NCI-H187 (cell line): ENCODE measurements at regions not wholly inside any gene's neighbourhood (a gene's known extent, or its start where the extent isn't known, plus 50 kb on each side); places are given as distances from the start of the nearest gene placed in this dataset.

Experiments used
- DNase-seq, 2 experiments: peaks; one replicate each; lab custom pipeline; 2025; lab: John Stamatoyannopoulos, UW

DNA sequence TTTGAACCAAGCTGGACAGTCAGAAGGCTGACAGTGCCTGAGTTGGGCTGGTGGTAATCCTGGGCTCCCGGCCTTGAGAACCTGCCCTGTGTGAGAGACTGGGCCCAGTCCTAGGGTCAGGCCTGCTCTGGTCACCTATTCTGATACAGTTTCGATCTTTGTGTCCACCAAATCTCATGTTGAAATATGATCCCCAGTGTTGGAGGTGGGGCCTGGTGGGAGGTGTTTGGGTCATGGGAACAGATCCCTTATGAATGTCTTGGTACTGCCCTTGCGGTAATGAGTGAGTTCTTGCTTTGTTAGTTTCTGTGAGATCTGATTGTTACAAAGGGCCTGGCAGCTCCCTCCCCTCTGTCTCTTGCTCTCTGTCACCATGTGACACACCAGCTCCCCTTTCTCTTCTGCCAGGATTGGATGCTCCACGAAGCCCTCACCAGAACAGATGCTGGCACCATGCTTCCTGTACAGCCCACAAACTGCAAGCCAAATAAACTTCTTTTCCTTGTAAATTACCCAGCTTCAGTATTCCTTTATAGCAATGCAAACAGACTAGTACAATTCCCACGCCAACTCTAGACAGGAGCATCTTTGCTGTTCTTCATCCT, 111.8 kb upstream of the ZNF438 start:
- DNase-seq = no peak

DNA sequence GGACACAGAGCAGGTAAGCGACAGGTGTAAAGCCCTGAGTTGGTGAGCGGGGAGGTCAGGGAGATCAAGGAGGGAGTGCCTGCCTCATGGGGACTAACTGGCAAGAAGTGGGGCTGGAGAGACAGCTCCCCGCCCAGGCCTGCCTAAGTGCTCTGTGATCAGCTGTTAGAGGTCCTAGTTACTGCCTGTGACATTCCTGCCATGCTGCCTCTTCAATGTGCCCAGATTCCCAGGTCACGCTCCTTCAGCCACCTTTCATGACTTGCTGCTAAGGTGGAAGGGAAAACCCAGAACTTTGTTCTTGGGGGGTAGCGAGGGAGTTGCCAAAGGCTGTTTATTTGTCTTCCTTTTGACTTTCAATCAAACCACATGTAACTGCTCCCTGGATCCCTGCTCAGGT, 114.3 kb upstream of the ZNF438 start:
- DNase-seq = no peak

DNA sequence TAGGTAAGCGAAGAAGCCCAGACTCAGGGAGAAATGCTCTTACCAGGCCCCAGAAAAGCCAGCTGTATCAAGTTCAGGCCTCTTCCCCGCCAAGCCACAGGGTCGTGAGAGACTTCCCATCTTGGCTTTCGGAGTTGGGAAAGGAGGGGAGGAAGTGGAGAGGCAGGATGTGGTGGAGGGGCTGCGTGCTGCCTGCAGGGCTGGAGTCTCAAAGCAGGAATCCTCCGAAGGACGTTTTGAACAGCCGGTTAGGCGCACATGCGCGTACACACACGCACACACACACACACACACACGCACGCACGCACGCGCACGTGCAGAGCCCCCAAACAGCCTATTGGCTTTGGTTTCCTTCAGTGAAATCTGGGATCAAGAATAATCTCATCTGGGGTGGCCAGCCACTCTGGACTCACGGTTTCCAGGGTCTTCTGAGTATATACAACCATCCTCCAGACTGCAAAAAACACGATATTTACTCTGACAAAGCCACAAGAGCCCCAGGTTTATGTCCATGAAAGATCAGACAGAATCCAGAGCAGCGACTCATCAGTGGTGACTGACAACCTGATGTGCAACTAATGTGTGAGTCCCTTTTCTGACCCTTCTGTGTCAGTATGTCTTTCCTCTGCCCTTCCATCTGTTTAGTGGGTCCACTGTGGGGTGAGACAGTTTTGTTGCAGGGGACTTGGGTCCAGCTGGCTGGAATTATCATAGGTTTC, 115.0 kb upstream of the ZNF438 start:
- no peak for DNase-seq

DNA sequence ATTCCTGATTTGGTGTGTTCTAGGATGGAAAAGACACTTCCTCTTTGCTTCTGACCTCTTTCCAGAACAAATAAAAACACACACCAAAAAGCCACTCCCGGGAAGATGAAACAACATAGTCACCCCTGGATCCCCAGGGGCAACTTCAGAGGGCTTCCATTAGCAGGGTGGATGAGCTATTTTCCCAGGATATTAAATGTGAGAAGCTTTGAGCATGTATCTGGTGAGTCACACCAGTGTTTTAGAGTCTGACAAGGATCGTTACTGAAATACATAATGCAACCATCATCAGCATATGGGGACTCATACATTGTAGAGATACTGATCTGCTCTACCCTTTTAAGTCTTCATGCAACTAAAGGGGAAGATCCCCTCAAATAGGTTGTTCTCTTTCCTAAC, 115.5 kb upstream of the ZNF438 start:
- no peak for DNase-seq

DNA sequence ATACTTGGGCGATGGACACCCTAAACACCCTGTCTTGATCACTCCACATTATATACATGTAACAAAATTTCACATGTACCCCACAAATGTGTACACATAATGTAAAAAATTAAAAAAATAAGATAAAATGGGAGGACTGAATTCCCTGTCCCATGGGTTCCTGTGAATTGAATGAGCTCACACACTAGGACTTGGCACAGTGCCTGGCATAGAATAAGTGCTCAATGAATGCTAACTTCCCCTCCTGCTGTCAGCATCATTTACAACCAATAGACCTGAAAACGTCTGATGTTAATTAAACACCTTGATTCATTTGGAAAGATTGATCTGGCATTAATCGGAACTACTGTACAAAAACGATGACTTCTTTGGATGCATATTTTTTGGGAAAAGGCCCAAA, 117.3 kb upstream of the ZNF438 start:
- no peak for DNase-seq

DNA sequence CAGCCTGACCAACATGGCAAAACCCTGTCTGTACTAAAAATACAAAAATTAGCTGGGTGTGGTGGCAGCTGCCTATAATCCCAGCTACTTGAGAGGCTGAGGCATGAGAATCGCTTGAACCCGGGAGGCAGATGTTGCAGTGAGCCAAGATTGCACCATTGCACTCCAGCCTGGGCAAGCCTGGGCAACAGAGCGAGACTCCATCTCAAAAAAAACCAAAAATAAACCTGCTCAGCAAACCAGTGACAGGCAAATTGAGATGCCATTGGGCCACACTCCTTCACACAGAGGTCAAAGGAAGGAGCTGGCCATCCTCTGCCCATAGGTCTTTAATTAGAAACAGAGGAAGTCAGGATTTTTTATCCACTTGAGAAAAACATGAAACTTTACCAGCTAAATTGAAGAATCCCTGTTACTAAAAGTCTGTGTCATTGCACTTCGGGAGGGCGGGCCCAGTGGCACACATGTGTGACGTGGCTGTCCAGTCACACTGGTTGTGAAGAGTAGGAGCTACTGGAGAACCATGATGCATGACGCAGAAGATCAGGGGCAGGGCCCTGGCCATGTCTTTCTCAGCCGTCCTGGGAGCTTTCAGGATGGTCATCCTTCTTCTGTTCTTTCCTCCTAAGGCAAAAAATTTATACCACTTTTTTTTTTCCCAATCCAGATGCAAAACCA, 118.3 kb upstream of the ZNF438 start:
- no peak for DNase-seq

DNA sequence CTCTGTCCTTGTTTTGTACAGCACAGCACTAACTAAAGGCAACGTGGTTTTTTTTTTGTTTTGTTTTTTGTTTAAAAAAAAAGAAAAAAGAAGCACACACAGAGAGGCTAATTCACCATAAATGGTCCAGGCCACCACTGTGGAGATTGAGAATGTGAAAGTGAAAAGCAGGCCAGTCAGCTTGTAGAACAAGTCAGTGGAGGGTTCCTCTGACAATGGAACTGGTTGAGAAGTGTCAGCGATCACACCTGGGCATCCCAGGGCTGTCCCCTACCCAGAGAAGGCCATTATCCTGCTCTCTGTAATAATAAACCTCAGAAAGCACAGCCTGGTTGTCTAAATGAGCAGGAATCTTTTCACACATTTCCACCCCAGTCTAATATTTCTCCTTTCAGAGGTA, 119.6 kb upstream of the ZNF438 start:
- no peak for DNase-seq

DNA sequence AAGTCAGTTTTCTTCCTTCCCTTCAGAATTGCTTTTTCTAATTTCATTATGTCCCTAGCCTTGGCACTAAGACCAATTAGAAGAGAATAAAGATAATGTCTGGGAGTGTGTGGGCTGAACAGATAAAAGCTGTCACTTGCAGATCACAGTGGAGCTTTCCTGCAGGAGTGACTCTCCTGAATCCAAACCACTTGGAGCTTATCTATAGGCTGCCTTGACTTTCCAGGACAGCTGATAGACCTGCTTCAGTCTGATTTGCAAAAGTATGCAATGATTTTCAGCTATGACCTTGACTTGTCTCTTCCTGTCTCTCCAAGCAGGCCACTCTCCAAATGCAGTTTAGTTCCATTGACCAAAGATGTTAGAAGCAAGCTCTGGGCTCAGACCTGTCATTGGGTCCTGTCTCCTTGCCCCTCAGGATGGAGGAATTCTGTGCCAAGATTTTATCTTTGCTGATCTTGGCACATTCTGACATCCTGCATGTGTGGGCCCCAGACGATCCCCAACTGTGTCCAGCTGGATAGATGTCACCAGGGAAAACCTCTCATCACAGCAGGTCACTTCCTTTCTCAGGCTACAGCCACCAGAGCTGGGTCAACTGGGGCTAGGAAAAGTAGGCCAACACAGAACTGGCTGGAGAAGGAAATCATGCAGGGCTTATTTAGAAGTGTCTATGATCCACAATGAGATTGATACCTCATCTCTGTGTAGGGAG, 120.9 kb upstream of the ZNF438 start:
- DNase-seq = no peak

DNA sequence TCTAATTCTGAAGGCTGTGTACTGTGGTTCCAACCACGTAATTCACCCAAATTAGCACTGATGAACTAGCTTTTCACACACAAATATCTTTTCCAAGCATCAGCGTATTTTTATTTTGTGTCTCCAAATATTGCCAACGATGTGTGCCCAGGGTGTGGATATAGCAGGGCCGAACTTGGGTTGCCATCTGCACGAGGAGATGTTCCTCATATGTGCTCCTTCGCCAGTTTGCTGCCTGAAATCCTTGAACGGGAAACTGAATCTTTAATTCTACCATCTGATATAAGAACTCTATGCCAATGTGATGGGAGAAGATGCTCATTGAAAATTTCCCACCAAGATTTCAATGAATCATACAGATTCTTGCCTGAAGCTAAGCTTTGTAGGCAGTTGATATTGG, 121.5 kb upstream of the ZNF438 start:
- no peak for DNase-seq

DNA sequence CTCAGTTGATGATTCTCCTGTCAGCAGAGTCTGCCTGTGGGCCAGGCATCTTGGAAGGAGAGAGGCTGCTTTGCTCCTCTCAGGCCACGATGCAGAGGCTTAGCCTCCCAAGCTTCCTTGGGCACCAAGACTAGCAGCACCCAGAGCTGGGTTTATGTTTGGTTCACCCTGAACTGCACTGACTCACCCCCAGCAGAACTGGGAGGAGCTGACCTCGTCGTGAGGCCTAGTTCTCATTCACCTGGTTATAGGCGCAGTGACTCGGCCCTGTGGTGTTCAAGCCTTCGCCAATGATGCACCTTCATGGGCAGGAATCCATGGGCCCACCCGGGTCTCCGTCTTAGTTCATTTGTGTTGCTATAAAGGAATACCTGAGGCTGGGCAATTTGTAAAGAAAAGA, 122.0 kb upstream of the ZNF438 start:
- DNase-seq = no peak

DNA sequence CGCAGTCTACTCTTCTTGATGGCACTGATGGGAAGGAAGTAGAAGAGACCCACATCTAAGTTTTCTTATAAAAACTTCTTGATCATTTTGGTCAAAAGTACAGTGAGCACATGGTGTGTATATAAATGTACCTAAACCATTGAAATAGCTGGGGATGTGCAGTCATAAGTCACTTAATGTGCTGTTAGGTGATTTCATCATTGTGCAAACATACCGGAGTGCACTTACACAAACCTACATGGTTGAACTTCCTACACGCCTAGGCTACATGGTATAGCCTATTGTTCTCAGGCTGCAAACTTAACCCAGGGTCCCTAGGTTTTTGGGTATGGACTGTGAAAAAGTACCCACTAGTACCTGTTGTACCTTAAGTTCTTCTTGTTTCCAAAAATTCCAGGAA, 123.3 kb upstream of the ZNF438 start:
- no peak for DNase-seq

DNA sequence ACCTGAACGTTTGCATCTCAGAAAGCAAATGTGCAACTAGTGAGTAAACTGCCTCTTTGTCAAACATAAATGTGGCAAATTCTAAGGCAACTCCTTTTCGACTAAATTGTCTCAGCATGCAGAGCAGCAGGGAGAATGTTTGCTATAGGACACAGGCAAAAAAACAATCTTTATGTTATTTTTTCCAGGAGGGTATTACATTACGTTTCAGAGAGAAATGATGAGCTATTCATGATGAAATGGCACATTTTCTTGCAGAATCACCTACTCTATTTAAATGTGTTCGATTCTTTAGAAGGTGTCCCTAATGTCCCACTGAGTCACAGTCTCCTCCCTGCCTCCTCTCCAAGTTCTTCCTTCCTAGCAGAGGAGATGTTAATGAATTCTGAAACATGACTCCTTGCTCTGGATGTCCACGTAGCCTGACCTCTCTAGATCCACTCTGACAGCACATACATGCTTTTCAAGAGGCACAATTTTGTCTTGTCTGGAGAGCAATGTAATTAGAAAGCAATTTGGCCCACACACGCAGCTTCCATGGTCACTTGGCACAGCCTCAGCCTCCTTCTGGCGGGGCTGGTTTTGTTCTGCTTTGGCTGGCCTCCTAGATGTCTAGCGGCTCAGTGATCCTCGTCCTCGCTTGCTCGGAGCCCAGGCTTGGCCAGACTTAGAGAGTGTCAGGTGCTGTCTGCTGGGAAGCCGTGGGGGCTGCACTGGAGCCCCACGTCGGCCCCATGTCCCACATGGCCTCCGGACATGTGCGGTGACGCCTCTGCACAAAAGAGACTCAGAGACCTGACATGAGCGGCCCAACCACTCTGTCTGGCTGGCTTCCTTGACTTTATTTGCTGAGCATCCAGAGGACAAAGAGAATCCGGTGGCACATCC, 125.7 kb upstream of the ZNF438 start:
- no peak for DNase-seq

DNA sequence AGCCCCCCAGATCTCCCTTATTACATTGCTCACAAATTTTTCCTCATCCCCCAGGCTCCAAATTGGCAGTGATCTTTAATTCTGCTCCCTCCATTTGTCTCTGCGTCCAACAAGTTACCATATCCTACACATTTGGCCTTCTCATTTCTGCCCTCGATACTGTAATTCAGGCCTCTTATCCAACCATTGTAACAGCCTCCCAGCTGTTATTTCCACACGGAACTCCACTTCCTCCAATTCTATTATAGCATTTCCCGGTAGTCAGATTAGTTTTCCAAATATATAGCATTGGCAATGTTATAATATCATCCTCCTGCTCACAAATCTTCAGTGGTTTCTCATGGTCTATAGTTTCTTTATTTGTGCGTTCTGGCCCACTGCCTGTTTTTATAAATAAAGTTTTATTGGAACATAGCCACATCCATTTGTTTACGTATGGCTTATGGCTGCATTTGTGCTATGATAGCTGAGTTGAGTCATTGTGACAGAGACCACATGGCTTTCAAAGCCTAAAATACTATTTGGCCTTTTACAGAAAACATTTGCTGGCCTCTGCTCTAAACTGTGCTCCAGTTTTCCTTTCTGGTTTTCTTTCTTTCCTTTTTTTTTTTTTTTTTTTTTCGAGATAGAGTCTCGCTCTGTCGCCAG, 126.5 kb upstream of the ZNF438 start:
- DNase-seq = no peak

DNA sequence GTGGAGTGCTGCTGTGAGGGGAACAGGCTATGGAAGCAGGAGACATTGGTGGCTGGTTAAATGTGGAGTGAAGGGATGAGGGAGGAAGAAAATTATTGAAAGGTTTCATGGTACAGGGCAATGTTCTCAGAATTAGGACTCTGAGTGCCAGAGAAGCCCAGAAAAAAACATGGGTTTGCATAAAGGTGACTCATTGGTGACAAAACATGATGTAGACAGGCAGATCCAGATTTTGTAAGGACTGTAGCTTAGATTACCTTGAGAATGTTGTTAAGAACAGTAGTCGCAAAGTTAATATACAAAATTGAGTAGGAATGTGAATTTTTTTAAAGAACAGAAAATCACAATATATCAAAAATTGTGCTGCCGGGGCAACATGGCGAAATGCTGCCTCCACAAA, 134.9 kb upstream of the ZNF438 start:
- no peak for DNase-seq

DNA sequence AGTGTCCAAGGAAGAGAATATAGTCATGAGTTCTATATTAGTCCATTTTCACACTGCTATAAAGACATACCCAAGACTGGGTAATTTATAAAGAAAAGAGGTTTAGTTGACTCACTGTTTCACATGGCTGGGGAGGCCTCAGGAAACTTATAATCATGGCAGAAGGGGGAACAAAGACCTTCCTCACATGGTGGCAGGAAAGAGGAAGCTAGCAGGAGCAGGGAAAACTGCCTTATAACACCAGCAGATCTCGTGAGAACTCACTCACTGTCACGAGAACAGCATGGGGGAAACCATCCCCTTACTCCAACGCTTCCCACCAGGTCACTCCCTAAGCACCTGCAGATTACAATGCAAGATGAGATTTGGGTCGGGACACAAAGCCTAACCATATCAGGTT, 139.0 kb upstream of the ZNF438 start:
- no peak for DNase-seq

DNA sequence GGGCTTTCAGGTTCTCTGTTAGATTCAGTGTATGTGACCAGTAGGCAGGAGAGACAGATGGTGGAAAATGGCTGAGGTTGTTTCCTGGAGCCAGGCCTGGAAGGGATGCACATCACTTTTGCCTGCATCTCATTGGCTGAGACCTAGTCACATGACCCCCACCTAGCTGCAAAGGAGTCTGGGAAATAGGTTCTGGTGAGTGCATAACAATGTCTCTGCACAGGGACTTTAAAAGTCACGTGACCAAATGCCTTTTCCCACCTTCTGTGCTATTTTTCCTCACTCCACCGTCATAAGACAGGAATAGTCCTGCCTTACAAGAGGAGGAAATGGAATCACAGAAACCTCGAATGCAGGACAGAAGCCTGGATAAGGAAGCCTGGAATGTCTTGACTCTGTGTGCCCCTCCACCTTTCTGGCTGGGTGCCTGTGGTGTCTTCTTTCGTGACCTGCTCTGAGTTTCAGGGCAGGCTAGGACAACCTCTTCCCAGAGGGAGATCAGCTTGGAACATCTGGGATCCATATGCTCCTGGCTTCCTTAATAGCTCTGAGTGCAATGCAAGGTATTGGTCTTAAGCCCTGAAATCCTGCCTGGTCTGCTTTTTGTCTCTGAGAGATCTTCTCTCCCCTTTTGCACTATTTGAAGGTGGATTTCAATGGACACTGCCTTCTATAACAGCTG, 139.9 kb upstream of the ZNF438 start:
- no peak for DNase-seq

DNA sequence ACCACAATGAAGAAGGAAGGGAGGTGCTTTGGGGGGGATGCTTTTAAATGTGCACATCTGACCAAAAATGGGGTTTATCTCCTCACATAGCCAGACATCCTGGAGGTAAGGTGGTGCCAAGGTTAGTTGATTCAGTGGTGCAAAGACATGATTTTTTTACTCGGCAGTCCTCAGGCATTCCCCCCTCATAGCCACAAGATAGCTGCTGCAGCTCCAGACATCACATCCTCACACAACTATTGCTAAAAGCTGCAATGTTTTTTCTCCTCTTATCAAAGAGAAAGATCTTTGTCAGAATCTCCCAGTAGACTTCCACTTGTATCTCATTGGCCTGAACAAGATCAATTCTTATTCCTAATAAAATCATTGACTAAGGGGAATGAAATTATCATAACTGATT, 141.3 kb upstream of the ZNF438 start:
- no peak for DNase-seq

DNA sequence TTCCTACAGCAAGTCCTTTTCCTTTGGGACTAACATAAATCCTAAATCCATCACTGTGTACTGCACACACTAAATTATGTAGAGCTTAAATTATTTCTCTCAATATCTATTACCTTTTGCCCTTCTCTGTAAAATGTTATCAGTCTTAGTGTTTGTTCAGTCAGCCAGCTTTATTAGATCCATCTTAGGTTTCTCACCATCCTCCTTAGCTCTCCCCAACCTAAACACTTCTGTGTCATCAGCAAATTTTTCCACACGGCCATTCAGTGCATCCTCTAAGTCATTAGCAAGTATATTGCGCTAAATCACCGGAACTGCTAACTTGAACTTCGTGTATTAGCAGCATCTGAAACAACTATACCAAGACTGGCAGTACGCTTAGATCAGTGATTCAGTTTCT, 142.1 kb upstream of the ZNF438 start:
- DNase-seq = no peak

DNA sequence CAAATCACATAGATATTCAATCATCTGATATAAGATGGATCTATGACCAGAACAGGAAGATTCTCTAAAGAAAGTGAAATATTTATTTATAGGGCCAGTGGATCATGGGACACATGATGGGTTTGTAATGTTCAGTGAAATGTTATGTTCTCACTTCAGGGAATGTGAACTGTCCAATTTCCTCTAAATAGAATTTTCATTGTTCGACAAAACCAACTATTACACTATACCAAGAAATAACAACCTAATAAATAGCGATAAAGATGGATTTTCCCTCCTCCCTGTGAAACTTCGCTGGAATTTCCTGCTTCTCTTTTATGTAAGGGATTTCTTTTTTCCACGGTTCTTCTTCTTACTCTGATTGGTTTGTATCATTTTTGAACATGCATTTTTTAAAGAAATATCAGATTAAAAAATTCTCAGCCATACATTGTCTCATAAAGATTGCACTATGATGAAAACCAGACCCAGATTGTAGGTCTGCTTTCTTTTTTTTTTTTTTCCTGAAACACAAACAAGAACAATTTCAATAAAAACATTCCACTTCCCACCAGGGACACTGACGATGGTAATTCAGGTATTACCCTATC, 139.8 kb upstream of the ZEB1 start:
- no peak for DNase-seq

DNA sequence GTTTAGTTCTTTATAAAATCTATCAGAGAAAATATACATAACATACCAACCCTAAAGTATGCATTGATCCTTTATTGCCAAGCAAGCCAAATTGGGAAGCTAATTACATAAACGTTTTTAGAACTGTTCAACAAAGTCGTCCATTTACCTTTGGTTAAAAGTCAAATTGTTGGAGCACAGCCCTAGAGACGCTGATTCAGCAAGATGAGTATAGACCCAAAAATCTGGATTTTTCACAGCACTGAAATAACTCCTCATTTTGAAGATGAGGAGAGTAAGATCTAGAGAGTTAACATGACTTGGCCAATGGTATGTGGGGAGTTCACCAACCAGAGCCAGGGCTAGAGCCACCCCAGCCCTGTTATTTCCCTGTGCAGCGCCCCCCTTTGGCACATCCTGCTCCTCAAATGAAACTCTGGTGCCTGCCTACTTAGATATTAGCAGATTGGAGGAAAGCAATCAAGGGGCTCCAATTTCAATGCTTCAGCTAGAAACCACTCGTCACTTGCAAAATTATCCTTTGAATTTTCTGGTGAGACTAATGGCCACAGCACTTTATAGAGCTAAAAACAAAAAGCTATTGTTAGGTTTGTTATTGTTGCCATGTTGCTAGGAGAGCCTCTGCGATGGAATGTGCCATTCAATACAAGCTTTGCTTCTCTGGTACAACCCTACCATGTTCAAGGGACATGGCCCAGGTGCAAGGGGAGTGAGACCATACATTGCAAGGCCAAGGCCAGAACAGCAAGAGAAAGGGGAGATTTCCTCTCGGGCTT, 132.6 kb upstream of the ZEB1 start:
- no peak for DNase-seq
